ENCODE measurements at regions not wholly inside any gene's neighbourhood (a gene's known extent, or its start where the extent isn't known, plus 50 kb on each side); places are given as distances from the start of the nearest gene placed in this dataset.

GRCh38 chr5:3032513-3032912 is 281.0 kb upstream of the IRX2 start:
- no peaks in the 10 kb centered on the region for H3K36me3 ChIP-seq (replicated peaks in 1 of 2; ENCODE audit: control insufficient read depth in 1 of 2, insufficient read depth in 2 of 2, low read length in 1 of 2)
- no peak for DNase-seq
- H3K9me3 ChIP-seq, result no peaks in the 10 kb centered on the region
- ChIA-PET POLR2A (no interaction called here), CTCF (no interaction called here)
- H3K4me3 ChIP-seq (ENCODE audit: low read depth in 2 of 2, low read length in 1 of 2), result no peak overlapping the region
- H3K79me2 ChIP-seq (ENCODE audit: insufficient read depth), result no peaks in the 10 kb centered on the region
- TF ChIP-seq FOSL2 (IDR thresholded peaks at IDR 0.05; ENCODE audit: borderline replicate concordance, low read depth) (no peak), NFIC (IDR thresholded peaks at IDR 0.05; ENCODE audit: borderline replicate concordance) (no peak), GATA2 (CRISPR knock-in tag; IDR thresholded peaks at IDR 0.05) (no peak), FOXM1 (IDR thresholded peaks at IDR 0.05; ENCODE audit: low read depth) (no peak), SIN3A (IDR thresholded peaks at IDR 0.05; ENCODE audit: borderline replicate concordance, low read depth, low read length) (no peak)
- no peak overlapping the region for H3K4me2 ChIP-seq
- no peak overlapping the region for H3K27ac ChIP-seq (ENCODE audit: low read depth in 2 of 2, low read length in 1 of 2)
- H2AFZ ChIP-seq (ENCODE audit: low read depth), result no peak overlapping the region
- H3K4me1 ChIP-seq (ENCODE audit: control insufficient read depth in 1 of 2, insufficient read depth in 2 of 2, low read depth in 1 of 2, low read length in 1 of 2), result no peaks in the 10 kb centered on the region
- no peaks in the 10 kb centered on the region; the same call in 1 of the 2 replicates for H3K27me3 ChIP-seq (ENCODE audit: insufficient read depth)
- no peaks in the 10 kb centered on the region for H4K20me1 ChIP-seq (ENCODE audit: insufficient read depth)
- no peaks in the 10 kb centered on the region for H3K9me2 ChIP-seq
- H3K9ac ChIP-seq, result no peak overlapping the region
- 5% methylated on average over 6 of the region's 6 CpGs for WGBS (ENCODE audit: low lambda C conversion rate)
- no peaks in the 10 kb centered on the region for H3F3A ChIP-seq (replicated peaks; ENCODE audit: insufficient read depth)

GRCh38 chr5:3031733-3032378 is 280.4 kb upstream of the IRX2 start:
- DNase-seq, result no peak
- no peaks in the 10 kb centered on the region; the same call in 1 of the 2 replicates for H3K27me3 ChIP-seq (ENCODE audit: insufficient read depth)
- H3K9ac ChIP-seq, result no peak overlapping the region
- 5% methylated on average over 13 of the region's 16 CpGs for WGBS (ENCODE audit: low lambda C conversion rate)
- H3K9me3 ChIP-seq, result no peaks in the 10 kb centered on the region
- no peaks in the 10 kb centered on the region for H3K79me2 ChIP-seq (ENCODE audit: insufficient read depth)
- no peaks in the 10 kb centered on the region for H3K4me1 ChIP-seq (ENCODE audit: control insufficient read depth in 1 of 2, insufficient read depth in 2 of 2, low read depth in 1 of 2, low read length in 1 of 2)
- no peak overlapping the region for H3K27ac ChIP-seq (ENCODE audit: low read depth in 2 of 2, low read length in 1 of 2)
- no peak overlapping the region for H3K4me2 ChIP-seq
- H3K9me2 ChIP-seq, result no peaks in the 10 kb centered on the region
- no peaks in the 10 kb centered on the region for H3F3A ChIP-seq (replicated peaks; ENCODE audit: insufficient read depth)
- no peaks in the 10 kb centered on the region for H3K36me3 ChIP-seq (replicated peaks in 1 of 2; ENCODE audit: control insufficient read depth in 1 of 2, insufficient read depth in 2 of 2, low read length in 1 of 2)
- no peak overlapping the region for H3K4me3 ChIP-seq (ENCODE audit: low read depth in 2 of 2, low read length in 1 of 2)
- H4K20me1 ChIP-seq (ENCODE audit: insufficient read depth), result no peaks in the 10 kb centered on the region
- TF ChIP-seq MXI1 (IDR thresholded peaks at IDR 0.05; ENCODE audit: low read depth, low read length), result no peak
- TF ChIP-seq PBX3 (IDR thresholded peaks at IDR 0.05), result no peak
- TF ChIP-seq RXRA (IDR thresholded peaks at IDR 0.05; ENCODE audit: borderline replicate concordance, low read depth), result no peak
- TF ChIP-seq NFIC (IDR thresholded peaks at IDR 0.05; ENCODE audit: borderline replicate concordance), result no peak
- TF ChIP-seq IRF3 (IDR thresholded peaks at IDR 0.05; ENCODE audit: low read depth, low read length), result no peak
- TF ChIP-seq CTCF (IDR thresholded peaks at IDR 0.05), result no peak
- TF ChIP-seq RAD21 (IDR thresholded peaks at IDR 0.05; ENCODE audit: low read length), result no peak
- TF ChIP-seq MAX (IDR thresholded peaks at IDR 0.05; ENCODE audit: low read depth), result no peak
- no peak for TF ChIP-seq TAF1 (IDR thresholded peaks at IDR 0.05; ENCODE audit: borderline replicate concordance, low read depth, low read length)
- no peak for TF ChIP-seq REST (IDR thresholded peaks at IDR 0.05; ENCODE audit: low read depth, low read length)
- no peak for TF ChIP-seq ELF1 (IDR thresholded peaks at IDR 0.05)
- TF ChIP-seq USF2 (IDR thresholded peaks at IDR 0.05; ENCODE audit: borderline replicate concordance, low read depth, low read length), result no peak
- TF ChIP-seq YY1 (IDR thresholded peaks at IDR 0.05; ENCODE audit: low read depth), result no peak
- TF ChIP-seq GATA2 (CRISPR knock-in tag; IDR thresholded peaks at IDR 0.05), result no peak
- no peak for TF ChIP-seq POLR2AphosphoS5 (IDR thresholded peaks at IDR 0.05; ENCODE audit: low read depth, low read length)
- no peak for TF ChIP-seq GABPA (IDR thresholded peaks at IDR 0.05; ENCODE audit: low read depth)
- no peak for TF ChIP-seq SIN3A (IDR thresholded peaks at IDR 0.05; ENCODE audit: borderline replicate concordance, low read depth, low read length)
- ChIA-PET CTCF (no interaction called here), POLR2A (no interaction called here)
- no peak overlapping the region for H2AFZ ChIP-seq (ENCODE audit: low read depth)
